HepG2 (cell line): ENCODE measurements at regions not wholly inside any gene's neighbourhood (a gene's known extent, or its start where the extent isn't known, plus 50 kb on each side); places are given as distances from the start of the nearest gene placed in this dataset.

ENCODE experiments used
- ATAC-seq: fragments of 200-7000 bp; cut with Tn5 transposase; 3 replicates; pipeline ENCODE4 v1.9.1; 2020; ENCODE audit warnings: mild to moderate bottlenecking, moderate library complexity
- BruUV-seq: library from RNA; stranded (reverse); fragments of 400-500 nt; replicated peaks from 2 replicates; lab custom pipeline; 2021; lab: Mats Ljungman, UMichigan
- CTCF ChIA-PET: fragments of 300-600 bp; formaldehyde crosslinking; extraction: SDS; loops from one replicate; lab custom pipeline; 2021; ENCODE audit warnings: low total read pairs, inconsistent platforms, low intra/inter-chr PET ratio; lab: Yijun Ruan, JAX
- POLR2A ChIA-PET: fragments of 350-600 bp; sonication (Branson Sonifier 250); formaldehyde crosslinking; loops from one replicate; lab custom pipeline; 2020; ENCODE audit warnings: antibody characterized with exemption, inconsistent platforms; lab: Yijun Ruan, JAX
- DNase-seq: peaks from one replicate; pipeline ENCODE4 v3.0.0-alpha.2; 2015; ENCODE audit warnings: low spot score
- FAIRE-seq: peaks from 3 replicates; lab custom pipeline; 2011; peaks lifted over from hg19 to GRCh38; lab: Jason Lieb, UNC
- H2AFZ ChIP-seq: one replicate; pipeline ENCODE4 v1.6.1; 2011; ENCODE audit warnings: low read length, inconsistent platforms
- H3K27ac ChIP-seq: fragments of 300-600 bp; 3 replicates; pipeline ENCODE4 v1.8.0; 2011; ENCODE audit warnings: mixed run types, mild to moderate bottlenecking, mixed read lengths, low read length, inconsistent platforms; ENCODE audit not compliant: insufficient read depth; ENCODE audit errors: extremely low read length
- H3K27me3 ChIP-seq, 2 experiments: fragments of 200-600 bp in 1 of 2; 2 replicates in 1 of 2; 3 replicates in 1 of 2; pipeline versions ENCODE4 v1.6.0 to v1.8.0; 2011; ENCODE audit warnings: low read length in 2 of 2, mild to moderate bottlenecking in 2 of 2, moderate library complexity in 2 of 2, inconsistent platforms in 1 of 2; ENCODE audit not compliant: insufficient read depth in 2 of 2, control insufficient read depth in 1 of 2
- H3K36me3 ChIP-seq, 2 experiments: fragments of 200-600 bp in 1 of 2; replicated peaks in 1 of 2; 2 replicates in 1 of 2; 3 replicates in 1 of 2; pipeline versions ENCODE4 v1.5.1 to v1.8.0; 2011; ENCODE audit warnings: low read length in 2 of 2, inconsistent platforms in 1 of 2; ENCODE audit not compliant: insufficient read depth in 2 of 2, control insufficient read depth in 1 of 2
- H3K4me1 ChIP-seq: 2 replicates; pipeline ENCODE4 v1.5.1; 2012; ENCODE audit warnings: low read length, inconsistent platforms; ENCODE audit not compliant: insufficient read depth
- H3K4me2 ChIP-seq: 2 replicates; pipeline ENCODE4 v1.6.0; 2011; ENCODE audit warnings: low read depth, low read length, inconsistent platforms
- H3K4me3 ChIP-seq, 3 experiments: fragments of 200-600 bp in 1 of 3; sonication (generic), shearing (Covaris generic) in 1 of 3; replicated peaks in 1 of 3; 2 replicates each; pipeline ENCODE4 v1.5.1; 2011 to 2016; ENCODE audit warnings: low read length in 3 of 3, inconsistent platforms in 2 of 3, low read depth in 2 of 3, mild to moderate bottlenecking in 2 of 3, control low read depth in 1 of 3, mixed read lengths in 1 of 3; ENCODE audit not compliant: insufficient read depth in 1 of 3
- H3K79me2 ChIP-seq: one replicate; pipeline ENCODE4 v1.6.1; 2011; ENCODE audit warnings: low read length, inconsistent platforms; ENCODE audit not compliant: insufficient read depth
- H3K9ac ChIP-seq: 2 replicates; pipeline ENCODE4 v1.6.0; 2011; ENCODE audit warnings: mild to moderate bottlenecking, low read depth, low read length, inconsistent platforms; ENCODE audit not compliant: insufficient read depth
- H3K9me3 ChIP-seq: 2 replicates; pipeline ENCODE4 v1.5.1; 2012; ENCODE audit warnings: mild to moderate bottlenecking, low read length
- H4K20me1 ChIP-seq: 2 replicates; pipeline ENCODE4 v1.6.0; 2011; ENCODE audit warnings: inconsistent platforms, mild to moderate bottlenecking, low read length, moderate library complexity; ENCODE audit not compliant: insufficient read depth
- CCAR2 ChIP-seq: fragments of 200-400 bp; formaldehyde crosslinking; optimal IDR thresholded peaks from 2 replicates; pipeline ENCODE3; 2018; ENCODE audit warnings: low read depth, mild to moderate bottlenecking, low read length, moderate library complexity
- CEBPB ChIP-seq: IDR thresholded peaks from 2 replicates; pipeline ENCODE4 v1.6.1; 2011; ENCODE audit warnings: low read depth, low read length, improper control_type of control experiment, borderline replicate concordance
- CREM ChIP-seq, 2 experiments: sonication (generic) in 1 of 2; formaldehyde crosslinking in 1 of 2; IDR thresholded peaks; 2 replicates each; pipeline versions ENCODE4 v1.4.0 to v1.6.1; 2016 to 2020; ENCODE audit warnings: antibody characterized with exemption in 1 of 2, mild to moderate bottlenecking in 1 of 2, missing genetic modification reagents in 1 of 2
- HHEX ChIP-seq: IDR thresholded peaks from 2 replicates; pipeline ENCODE4 v1.6.1; 2016; ENCODE audit warnings: control low read depth
- KLF16 ChIP-seq, 2 experiments: sonication (generic) in 1 of 2; formaldehyde crosslinking in 1 of 2; IDR thresholded peaks; 2 replicates each; pipeline versions ENCODE4 v1.6.1 to v1.8.0; 2016 to 2023; ENCODE audit warnings: missing genetic modification reagents in 2 of 2, missing compliant biosample characterization in 1 of 2
- MIER3 ChIP-seq: IDR thresholded peaks from 2 replicates; pipeline ENCODE4 v1.6.1; 2016; ENCODE audit warnings: missing compliant biosample characterization, borderline replicate concordance
- NFIB ChIP-seq: sonication (generic); formaldehyde crosslinking; IDR thresholded peaks from 2 replicates; pipeline ENCODE4 v1.9.0; 2021; ENCODE audit warnings: missing genetic modification reagents, mild to moderate bottlenecking, borderline replicate concordance
- NFKB2 ChIP-seq: sonication (generic); formaldehyde crosslinking; IDR thresholded peaks from 2 replicates; pipeline ENCODE4 v1.4.0; 2020; ENCODE audit warnings: missing genetic modification reagents, borderline replicate concordance
- PHF8 ChIP-seq: sonication (generic); formaldehyde crosslinking; IDR thresholded peaks from 2 replicates; pipeline ENCODE4 v1.5.0; 2020; ENCODE audit warnings: missing genetic modification reagents
- POLR2AphosphoS2 ChIP-seq: IDR thresholded peaks from 2 replicates; pipeline ENCODE4 v1.6.1; 2011; ENCODE audit warnings: low read depth, low read length, improper control_type of control experiment
- TBL1XR1 ChIP-seq: fragments of 150-350 bp; IDR thresholded peaks from 2 replicates; pipeline ENCODE4 v1.6.1; 2014; ENCODE audit warnings: borderline replicate concordance, low read length; ENCODE audit not compliant: partially characterized antibody
- ZFP82 ChIP-seq: sonication (generic); formaldehyde crosslinking; IDR thresholded peaks from 2 replicates; pipeline ENCODE4 v1.5.1; 2020; ENCODE audit warnings: mild to moderate bottlenecking, missing genetic modification reagents, borderline replicate concordance
- ZNF12 ChIP-seq: sonication (generic); formaldehyde crosslinking; IDR thresholded peaks from 2 replicates; pipeline ENCODE4 v1.5.0; 2020; ENCODE audit warnings: missing genetic modification reagents
- ZNF878 ChIP-seq: sonication (generic); formaldehyde crosslinking; IDR thresholded peaks from 2 replicates; pipeline ENCODE4 v1.8.1; 2023; ENCODE audit warnings: mild to moderate bottlenecking, missing genetic modification reagents, moderate library complexity
- WGBS: methylation state at CpG from one replicate; pipeline ENCODE4 v1.1.6; 2017; ENCODE audit warnings: low lambda C conversion rate; 5-methylcytosine and 5-hydroxymethylcytosine counted together
- in situ Hi-C: cut with HindIII; loops from 2 replicates; pipeline ENCODE4 v1.10.0; 2017; ENCODE audit warnings: low pct_unique_long_range_greater_than_20kb; ENCODE audit not compliant: extremely low pct_ligation_motif_present
- intact Hi-C: fragments of 100-400 bp; cut with micrococcal nuclease; formaldehyde crosslinking; loops from one replicate; pipeline ENCODE4 v1.10.0; 2022; ENCODE audit not compliant: unreplicated experiment
- TF ChIP-seq, protein P1 (sequence below): sonication (generic); formaldehyde crosslinking; IDR thresholded peaks from 2 replicates; pipeline ENCODE4 v1.4.0; 2020; ENCODE audit warnings: missing genetic modification reagents, borderline replicate concordance
- TF ChIP-seq, protein P2 (sequence below): sonication (generic); formaldehyde crosslinking; IDR thresholded peaks from 2 replicates; pipeline ENCODE4 v1.8.1; 2023; ENCODE audit warnings: missing genetic modification reagents, inconsistent platforms, borderline replicate concordance

DNA sequence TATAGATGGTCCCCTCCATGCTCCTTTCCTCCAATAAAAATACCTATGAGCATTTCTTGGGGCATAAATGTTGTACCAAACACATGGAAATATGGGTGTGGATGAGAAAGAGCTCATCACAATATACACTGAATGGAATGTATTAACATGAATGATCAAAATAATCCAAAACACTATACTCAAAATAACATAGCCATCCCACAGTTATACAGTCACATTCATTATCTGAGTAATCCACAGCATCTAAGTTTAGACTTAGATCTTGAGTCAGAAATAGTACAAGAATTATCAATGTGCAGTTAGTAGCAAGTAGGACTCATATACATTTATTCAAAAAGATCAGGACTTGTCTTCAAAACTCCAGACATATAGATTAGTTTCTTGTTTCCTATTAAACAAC is 175.2 kb upstream of the NREP start:
- no peak for ATAC-seq

DNA sequence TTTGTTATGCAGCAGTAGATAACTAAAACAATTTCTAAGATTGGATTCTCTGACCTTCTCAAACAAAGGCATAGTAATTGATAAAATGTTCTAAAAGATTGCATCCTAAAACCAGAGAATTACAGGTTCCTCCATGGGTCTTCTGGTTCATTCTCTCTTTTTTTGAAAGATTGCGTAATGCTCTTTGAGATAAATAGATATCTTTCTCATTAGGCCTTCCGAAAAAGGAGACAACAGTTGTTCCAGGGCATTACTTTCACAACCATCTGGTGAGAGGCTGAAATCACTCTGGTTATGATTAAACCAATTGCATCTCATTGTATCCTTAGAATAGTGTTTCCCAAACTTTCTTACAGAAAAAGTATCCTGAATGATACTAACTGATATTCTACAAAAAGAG is 174.7 kb upstream of the NREP start:
- no peaks in the 10 kb centered on the region for H3K27me3 ChIP-seq
- no peak overlapping the region for H3K9ac ChIP-seq
- WGBS: 60% methylated on average over 2 of the region's 2 CpGs
- intact Hi-C loops (no loop called here), in situ Hi-C loops (no loop called here)
- H3K4me2 ChIP-seq: no peak overlapping the region
- H3K79me2 ChIP-seq: no peaks in the 10 kb centered on the region
- no peaks in the 10 kb centered on the region for H3K36me3 ChIP-seq
- no peaks in the 10 kb centered on the region for H3K9me3 ChIP-seq
- no peak overlapping the region for H3K4me3 ChIP-seq
- POLR2A ChIA-PET: no interaction called here
- H3K4me1 ChIP-seq: no peaks in the 10 kb centered on the region
- FAIRE-seq (no peak), DNase-seq (no peak), ATAC-seq (no peak)
- H2AFZ ChIP-seq: no peak overlapping the region
- H4K20me1 ChIP-seq: no peaks in the 10 kb centered on the region
- BruUV-seq: no TSS peak
- peak; percentile 78 for TF ChIP-seq CEBPB
- TF ChIP-seq, protein P1, sequence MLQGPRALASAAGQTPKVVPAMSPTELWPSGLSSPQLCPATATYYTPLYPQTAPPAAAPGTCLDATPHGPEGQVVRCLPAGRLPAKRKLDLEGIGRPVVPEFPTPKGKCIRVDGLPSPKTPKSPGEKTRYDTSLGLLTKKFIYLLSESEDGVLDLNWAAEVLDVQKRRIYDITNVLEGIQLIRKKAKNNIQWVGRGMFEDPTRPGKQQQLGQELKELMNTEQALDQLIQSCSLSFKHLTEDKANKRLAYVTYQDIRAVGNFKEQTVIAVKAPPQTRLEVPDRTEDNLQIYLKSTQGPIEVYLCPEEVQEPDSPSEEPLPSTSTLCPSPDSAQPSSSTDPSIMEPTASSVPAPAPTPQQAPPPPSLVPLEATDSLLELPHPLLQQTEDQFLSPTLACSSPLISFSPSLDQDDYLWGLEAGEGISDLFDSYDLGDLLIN (CRISPR knock-in tag): no peak
- CTCF ChIA-PET: no interaction called here
- H3K27ac ChIP-seq: no peak overlapping the region

More for the DNA sequence above, 175.2 kb upstream of the NREP start:
- H3K36me3 ChIP-seq: no peaks in the 10 kb centered on the region
- H2AFZ ChIP-seq: no peak overlapping the region
- H3K4me1 ChIP-seq: no peaks in the 10 kb centered on the region
- POLR2A ChIA-PET: no interaction called here
- no peak for FAIRE-seq
- H3K27ac ChIP-seq: no peak overlapping the region
- DNase-seq: no peak
- no peak overlapping the region for H3K9ac ChIP-seq
- no peaks in the 10 kb centered on the region for H3K79me2 ChIP-seq
- intact Hi-C loops (no loop called here), in situ Hi-C loops (no loop called here)
- no peaks in the 10 kb centered on the region for H3K9me3 ChIP-seq
- H3K4me2 ChIP-seq: no peak overlapping the region
- no TSS peak for BruUV-seq
- H3K27me3 ChIP-seq: no peaks in the 10 kb centered on the region
- no peaks in the 10 kb centered on the region for H4K20me1 ChIP-seq
- CTCF ChIA-PET: no interaction called here
- no peak overlapping the region for H3K4me3 ChIP-seq
- TF ChIP-seq POLR2AphosphoS2 (no peak), ZNF878 (no peak), ZFP82 (CRISPR knock-in tag) (no peak), NFIB (CRISPR knock-in tag) (no peak), HHEX (CRISPR knock-in tag) (no peak), MIER3 (CRISPR knock-in tag) (no peak), TBL1XR1 (no peak), NFKB2 (CRISPR knock-in tag) (no peak), CREM (IDR thresholded peaks at IDR 0.05) (no peak), CREM (CRISPR knock-in tag; IDR thresholded peaks at IDR 0.05) (no peak), ZNF12 (no peak), CCAR2 (no peak), KLF16 (CRISPR knock-in tag; IDR thresholded peaks at IDR 0.05) (no peak), PHF8 (CRISPR knock-in tag) (no peak)
- TF ChIP-seq, protein P2, sequence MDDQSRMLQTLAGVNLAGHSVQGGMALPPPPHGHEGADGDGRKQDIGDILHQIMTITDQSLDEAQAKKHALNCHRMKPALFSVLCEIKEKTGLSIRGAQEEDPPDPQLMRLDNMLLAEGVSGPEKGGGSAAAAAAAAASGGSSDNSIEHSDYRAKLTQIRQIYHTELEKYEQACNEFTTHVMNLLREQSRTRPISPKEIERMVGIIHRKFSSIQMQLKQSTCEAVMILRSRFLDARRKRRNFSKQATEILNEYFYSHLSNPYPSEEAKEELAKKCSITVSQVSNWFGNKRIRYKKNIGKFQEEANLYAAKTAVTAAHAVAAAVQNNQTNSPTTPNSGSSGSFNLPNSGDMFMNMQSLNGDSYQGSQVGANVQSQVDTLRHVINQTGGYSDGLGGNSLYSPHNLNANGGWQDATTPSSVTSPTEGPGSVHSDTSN: no peak
